HG03575 (cell line): ENCODE measurements at regions not wholly inside any gene's neighbourhood (a gene's known extent, or its start where the extent isn't known, plus 50 kb on each side); places are given as distances from the start of the nearest gene placed in this dataset.

Source experiments
- ATAC-seq: cut with Tn5 transposase; IDR thresholded peaks from one replicate; pipeline ENCODE4 v1.9.1; 2021; ENCODE audit not compliant: unreplicated experiment, insufficient number of reproducible peaks, low FRiP score; ENCODE audit errors: extremely low read depth

DNA sequence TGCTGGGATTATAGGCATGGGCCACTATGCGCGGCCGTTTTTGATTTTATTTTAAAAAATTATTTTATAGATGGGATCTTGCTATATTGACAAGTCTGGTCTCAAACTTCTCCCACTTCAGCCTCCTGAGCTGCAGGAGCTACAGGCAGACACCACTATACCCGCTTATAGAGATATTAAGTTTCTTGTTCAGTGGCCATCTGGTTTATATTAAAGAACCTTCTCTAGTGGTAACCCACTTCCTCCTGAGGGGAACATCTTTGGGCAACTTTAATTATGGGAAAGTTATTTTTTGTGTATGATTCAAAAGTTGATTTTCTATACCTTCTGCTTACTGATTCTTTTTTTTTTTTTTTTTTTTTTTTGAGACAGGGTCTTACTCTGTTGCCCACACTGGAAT, 172.7 kb downstream of the KLF5 start:
- no peak for ATAC-seq

DNA sequence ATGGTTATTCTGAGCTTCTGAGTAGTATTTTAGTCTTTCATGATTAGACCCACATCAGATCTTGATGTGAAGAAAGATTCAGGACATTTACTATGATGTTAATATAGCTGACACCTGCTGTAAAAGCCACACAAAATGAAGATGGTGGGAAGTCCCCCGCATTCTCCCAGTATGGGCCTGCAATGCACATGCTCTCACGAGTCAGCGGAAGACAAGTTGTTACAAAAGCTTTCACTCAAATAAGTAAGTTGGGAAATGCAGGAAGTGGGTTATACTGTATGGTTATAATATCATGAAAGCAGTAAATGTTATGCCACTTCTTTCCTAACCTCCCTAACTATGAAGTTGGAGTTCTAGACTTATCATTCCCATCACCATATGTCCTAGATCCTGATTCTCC, 171.9 kb downstream of the KLF5 start:
- no peak for ATAC-seq

GRCh38 chr13:73228546-73228945, 169.7 kb downstream of the KLF5 start:
- ATAC-seq: no peak

- no peak for ATAC-seq
Observed at GRCh38 chr13:73225990-73226389, 167.2 kb downstream of the KLF5 start.

- ATAC-seq: no peak
Observed at GRCh38 chr13:73224703-73225102, 165.9 kb downstream of the KLF5 start.

- ATAC-seq: peak; percentile 96
Observed at GRCh38 chr13:73223372-73223781, 164.6 kb downstream of the KLF5 start.

DNA sequence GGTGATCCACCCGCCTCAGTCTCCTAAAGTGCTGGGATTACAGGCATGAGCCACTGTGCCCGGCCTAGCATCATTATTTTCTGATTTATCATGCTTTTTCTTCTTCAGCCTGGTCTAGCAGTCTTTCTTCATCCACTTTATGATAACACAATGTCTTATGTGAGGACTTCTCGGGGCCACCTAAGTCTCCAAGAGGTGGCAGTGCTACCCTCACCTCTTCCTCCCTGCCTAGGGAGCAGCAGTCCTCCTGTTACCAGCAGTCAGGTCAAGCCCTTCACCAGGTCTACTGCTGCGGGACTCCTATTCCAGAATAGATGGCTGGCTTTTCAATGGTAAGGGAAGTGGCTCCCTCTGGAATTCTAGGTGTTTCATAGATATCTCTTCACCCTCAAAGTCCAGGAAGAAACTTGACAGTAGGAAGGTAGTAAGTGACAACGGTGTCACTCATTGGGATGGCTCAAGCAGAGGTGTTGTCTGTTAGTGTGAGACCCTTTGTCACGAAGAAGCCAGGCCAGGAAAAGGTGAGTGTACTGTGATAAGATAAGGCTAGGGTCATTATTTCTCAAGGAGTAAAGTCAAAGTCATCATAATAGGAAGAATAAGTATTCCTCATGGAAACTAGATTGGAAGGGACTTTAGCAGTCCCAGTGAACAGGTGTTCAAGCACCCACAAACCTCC, 164.0 kb downstream of the KLF5 start:
- peak; percentile 10 for ATAC-seq

DNA sequence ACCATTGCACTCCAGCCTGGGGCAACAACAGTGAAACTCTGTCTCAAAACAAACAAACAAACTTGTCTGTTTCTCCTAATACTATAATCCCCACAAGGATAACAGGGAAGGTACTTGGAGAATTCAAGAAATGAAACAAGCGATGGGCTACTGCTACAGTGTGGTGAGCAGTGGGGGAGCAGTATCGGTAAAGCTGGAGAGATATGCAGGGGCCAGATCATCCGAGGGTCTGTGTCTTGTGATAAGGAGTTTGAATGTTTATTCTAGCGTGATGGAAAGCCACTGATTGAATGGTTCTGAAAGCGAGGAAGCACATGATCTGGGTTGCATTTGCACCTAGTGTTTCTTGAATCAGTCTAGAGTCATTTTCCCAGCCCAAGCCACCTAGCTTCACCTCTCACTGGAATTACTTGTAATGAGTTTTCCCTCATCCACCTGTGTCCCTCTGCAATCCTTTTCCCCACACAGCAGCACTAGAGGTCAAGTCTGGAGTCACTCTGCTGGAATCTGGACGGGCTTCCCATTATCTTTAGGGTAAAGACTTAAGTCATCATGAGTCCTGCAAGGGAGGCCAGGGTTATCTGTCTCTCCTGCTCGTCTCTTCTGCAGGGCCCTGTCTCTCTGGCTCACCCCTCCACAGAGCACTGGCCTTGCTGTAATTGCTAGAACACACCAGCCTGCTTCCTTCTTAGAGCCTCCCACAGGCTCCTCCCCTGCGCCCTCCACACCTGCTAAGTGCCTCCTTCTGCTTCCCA, 162.3 kb downstream of the KLF5 start:
- no peak for ATAC-seq

GRCh38 chr13:73218181-73218580, 159.4 kb downstream of the KLF5 start:
- no peak for ATAC-seq

DNA sequence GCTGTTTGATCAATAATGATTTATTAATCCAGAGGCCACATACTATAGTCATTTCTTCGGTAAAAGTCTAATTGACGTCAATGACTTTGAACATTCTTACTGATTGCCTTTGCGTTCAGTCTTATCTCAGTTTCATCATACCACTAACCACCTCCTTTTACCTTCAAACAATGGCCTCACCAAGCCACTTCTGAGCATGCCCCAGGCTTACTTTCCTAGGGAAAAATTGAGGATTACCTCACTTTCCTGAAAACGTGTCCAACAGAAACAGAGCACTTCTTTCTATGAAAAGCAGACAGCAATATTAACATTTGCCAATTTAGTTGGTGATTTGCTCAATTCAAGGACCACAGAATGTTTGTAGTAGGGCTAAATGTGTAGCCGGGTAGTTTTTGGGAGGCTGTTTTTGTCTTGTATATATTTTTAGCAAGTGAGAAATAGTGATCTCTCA, 157.6 kb downstream of the KLF5 start:
- ATAC-seq: no peak

- ATAC-seq: no peak
Observed at GRCh38 chr13:73215823-73216222, 157.0 kb downstream of the KLF5 start.

- ATAC-seq: no peak
Observed at GRCh38 chr13:73212482-73212881, 153.7 kb downstream of the KLF5 start.

GRCh38 chr13:73210218-73210883, 151.5 kb downstream of the KLF5 start:
- ATAC-seq: no peak

DNA sequence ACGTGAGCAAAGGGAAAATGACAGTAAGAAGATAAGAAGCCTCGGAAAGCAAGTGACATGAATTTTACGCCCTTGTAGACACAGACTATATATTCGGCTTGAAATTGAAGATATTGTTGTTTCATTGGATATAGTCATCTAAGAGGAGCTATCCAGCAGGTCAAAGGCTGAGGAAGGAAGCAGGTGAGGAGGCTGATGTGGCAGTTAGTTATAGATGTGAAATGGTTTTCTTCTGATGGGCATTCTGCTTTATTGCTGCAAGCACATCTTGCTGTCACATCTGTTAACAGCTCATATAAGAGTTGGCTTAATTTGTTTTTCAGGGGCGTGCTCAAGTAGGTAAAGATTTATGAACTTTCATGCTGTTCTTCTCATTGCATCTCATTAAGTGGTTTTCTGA, 146.1 kb downstream of the KLF5 start:
- ATAC-seq: no peak

GRCh38 chr13:73201626-73202025, 142.8 kb downstream of the KLF5 start:
- ATAC-seq: no peak

- ATAC-seq: no peak
Observed at GRCh38 chr13:73198991-73199411, 140.2 kb downstream of the KLF5 start.

DNA sequence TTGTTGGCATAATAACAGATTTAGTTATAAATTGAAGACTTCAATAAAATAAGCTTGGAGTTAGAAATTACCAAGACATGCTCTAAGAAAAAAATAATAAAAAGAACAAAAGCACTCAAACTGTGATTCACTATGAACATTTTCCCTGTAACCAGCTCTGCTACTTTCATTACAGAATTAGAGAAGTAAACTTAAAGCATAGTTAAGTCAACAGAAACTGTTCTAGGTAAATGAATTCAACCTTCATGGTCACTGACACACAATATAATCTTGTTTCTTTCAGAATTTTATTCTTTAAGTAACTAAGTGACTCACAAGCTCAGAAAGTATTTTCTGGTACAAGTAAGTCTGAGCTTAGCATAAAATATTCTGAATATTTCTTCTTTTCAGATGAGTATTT, 136.3 kb downstream of the KLF5 start:
- no peak for ATAC-seq

DNA sequence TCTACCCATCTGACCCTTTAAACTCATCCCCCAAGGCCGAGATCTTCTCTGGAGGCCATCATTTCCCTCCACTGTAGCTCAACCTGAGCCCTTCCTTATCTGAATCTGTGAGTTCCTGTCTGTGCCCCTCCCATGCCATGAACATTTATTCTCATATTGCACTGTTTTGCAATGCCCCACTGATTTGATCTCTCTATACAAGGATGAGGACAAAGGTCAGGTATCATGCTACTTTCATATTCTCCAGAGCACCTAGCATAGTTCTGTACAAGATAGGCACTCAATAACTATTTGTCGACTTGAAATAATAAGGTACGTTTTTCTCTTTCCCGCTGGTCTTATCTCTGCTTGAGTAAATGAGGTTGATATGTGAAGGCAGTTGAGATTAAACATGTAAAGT, 135.5 kb downstream of the KLF5 start:
- ATAC-seq: no peak

DNA sequence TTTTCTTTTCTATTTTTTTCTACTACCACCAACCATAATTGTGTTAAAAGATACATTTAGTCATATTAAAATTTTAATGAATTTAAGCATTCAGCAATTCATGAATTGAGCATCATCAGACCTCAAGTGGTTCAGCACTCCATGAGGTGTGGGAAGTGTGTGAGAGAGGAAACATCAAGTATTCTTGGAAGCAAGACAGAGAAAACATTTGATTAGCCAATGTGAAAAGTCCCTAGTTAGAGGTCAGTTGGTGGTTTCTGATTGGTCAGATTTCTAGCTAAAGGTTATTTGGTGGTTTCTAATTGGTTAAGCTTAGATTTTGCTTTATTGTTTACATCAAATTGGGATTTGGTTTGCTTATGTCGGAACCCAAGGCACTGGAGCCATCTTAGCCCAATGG, 134.7 kb downstream of the KLF5 start:
- no peak for ATAC-seq

- no peak for ATAC-seq
Observed at GRCh38 chr13:73190477-73190876, 131.7 kb downstream of the KLF5 start.
